ENCODE measurements at regions not wholly inside any gene's neighbourhood (a gene's known extent, or its start where the extent isn't known, plus 50 kb on each side); places are given as distances from the start of the nearest gene placed in this dataset.

GRCh38 chr18:11379660-11380059, 229.7 kb upstream of the SLC35G4 start:
- H3K36me3 Mint-ChIP-seq (ENCODE audit: low read depth), result no peaks in the 10 kb centered on the region
- no peak overlapping the region for H3K9ac ChIP-seq (ENCODE audit: extremely low read depth, low read length, poor library complexity, severe bottlenecking)

GRCh38 chr18:11377766-11378540, 228.6 kb upstream of the PIEZO2 start:
- Histone ChIP-seq H3K9me3 (ENCODE audit: control insufficient read depth, low read length) (peaks cover 23% of the 10 kb centered on the region), H3K9ac (ENCODE audit: extremely low read depth, low read length, poor library complexity, severe bottlenecking) (no peak overlapping the region), H3K27ac (ENCODE audit: low read depth, low read length) (no peak overlapping the region), H3K4me3 (ENCODE audit: low read length) (no peak overlapping the region), H3K36me3 (ENCODE audit: control insufficient read depth, insufficient read depth, low read length) (no peaks in the 10 kb centered on the region), H3K27me3 (ENCODE audit: control insufficient read depth, insufficient read depth, low read length, poor library complexity, severe bottlenecking) (no peaks in the 10 kb centered on the region), H3K4me1 (ENCODE audit: control insufficient read depth, insufficient read depth, low read length) (peaks cover 5% of the 10 kb centered on the region)
- WGBS, 2 experiments (ENCODE audit: insufficient coverage in 1 of 2, insufficient read length in 1 of 2), result 91 to 93% methylated on average over 16 to 18 of the region's 18 CpGs
- Mint-ChIP-seq H3K4me3 (no peak overlapping the region), H3K27me3 (ENCODE audit: insufficient read depth) (peaks cover 6% of the 10 kb centered on the region), H3K4me1 (peaks cover 6% of the 10 kb centered on the region), H3K27ac (no peak overlapping the region), H3K9me3 (peaks cover 20% of the 10 kb centered on the region), H3K36me3 (ENCODE audit: low read depth) (no peaks in the 10 kb centered on the region)
- DNase-seq, result no peak
- TF ChIP-seq CTCF (conservative IDR thresholded peaks at IDR 0.05), result no peak

More at GRCh38 chr18:11379660-11380059, 229.7 kb upstream of the SLC35G4 start:
- Mint-ChIP-seq H3K27ac (no peak overlapping the region), H3K4me1 (peaks cover 8% of the 10 kb centered on the region), H3K27me3 (ENCODE audit: insufficient read depth) (peaks cover 6% of the 10 kb centered on the region), H3K9me3 (peaks cover 20% of the 10 kb centered on the region), H3K4me3 (no peak overlapping the region)
- 97 to 98% methylated on average over 9 to 10 of the region's 10 CpGs for WGBS, 2 experiments (ENCODE audit: insufficient coverage in 1 of 2, insufficient read length in 1 of 2)
- H3K36me3 ChIP-seq (ENCODE audit: control insufficient read depth, insufficient read depth, low read length), result no peaks in the 10 kb centered on the region
- no peaks in the 10 kb centered on the region for H3K27me3 ChIP-seq (ENCODE audit: control insufficient read depth, insufficient read depth, low read length, poor library complexity, severe bottlenecking)
- TF ChIP-seq CTCF (conservative IDR thresholded peaks at IDR 0.05), result no peak
- peaks cover 23% of the 10 kb centered on the region for H3K9me3 ChIP-seq (ENCODE audit: control insufficient read depth, low read length)
- peaks cover 5% of the 10 kb centered on the region for H3K4me1 ChIP-seq (ENCODE audit: control insufficient read depth, insufficient read depth, low read length)
- H3K4me3 ChIP-seq (ENCODE audit: low read length), result peak overlapping the region; percentile 73
- no peak overlapping the region for H3K27ac ChIP-seq (ENCODE audit: low read depth, low read length)
- no peak for DNase-seq

GRCh38 chr18:11372163-11372562, 222.8 kb upstream of the PIEZO2 start:
- H3K9me3 ChIP-seq (ENCODE audit: control insufficient read depth, low read length), result no peaks in the 10 kb centered on the region
- H3K4me3 ChIP-seq (ENCODE audit: low read length), result no peak overlapping the region
- peaks cover 2% of the 10 kb centered on the region for H3K36me3 Mint-ChIP-seq (ENCODE audit: low read depth)
- no peaks in the 10 kb centered on the region for H3K4me1 Mint-ChIP-seq
- no CpG with 5 or more reads among the region's 2 CpGs for WGBS, 2 experiments (ENCODE audit: insufficient coverage in 1 of 2, insufficient read length in 1 of 2)
- no peak overlapping the region for H3K9ac ChIP-seq (ENCODE audit: extremely low read depth, low read length, poor library complexity, severe bottlenecking)
- no peaks in the 10 kb centered on the region for H3K36me3 ChIP-seq (ENCODE audit: control insufficient read depth, insufficient read depth, low read length)
- peaks cover 13% of the 10 kb centered on the region for H3K27me3 Mint-ChIP-seq (ENCODE audit: insufficient read depth)
- H3K9me3 Mint-ChIP-seq, result peaks cover 4% of the 10 kb centered on the region
- DNase-seq, result no peak
- no peak overlapping the region for H3K4me3 Mint-ChIP-seq
- TF ChIP-seq CTCF (conservative IDR thresholded peaks at IDR 0.05), result no peak
- no peak overlapping the region for H3K27ac Mint-ChIP-seq
- H3K27me3 ChIP-seq (ENCODE audit: control insufficient read depth, insufficient read depth, low read length, poor library complexity, severe bottlenecking), result no peaks in the 10 kb centered on the region
- H3K4me1 ChIP-seq (ENCODE audit: control insufficient read depth, insufficient read depth, low read length), result no peaks in the 10 kb centered on the region
- H3K27ac ChIP-seq (ENCODE audit: low read depth, low read length), result no peak overlapping the region
